ENCODE measurements at regions not wholly inside any gene's neighbourhood (a gene's known extent, or its start where the extent isn't known, plus 50 kb on each side); places are given as distances from the start of the nearest gene placed in this dataset.

DNA sequence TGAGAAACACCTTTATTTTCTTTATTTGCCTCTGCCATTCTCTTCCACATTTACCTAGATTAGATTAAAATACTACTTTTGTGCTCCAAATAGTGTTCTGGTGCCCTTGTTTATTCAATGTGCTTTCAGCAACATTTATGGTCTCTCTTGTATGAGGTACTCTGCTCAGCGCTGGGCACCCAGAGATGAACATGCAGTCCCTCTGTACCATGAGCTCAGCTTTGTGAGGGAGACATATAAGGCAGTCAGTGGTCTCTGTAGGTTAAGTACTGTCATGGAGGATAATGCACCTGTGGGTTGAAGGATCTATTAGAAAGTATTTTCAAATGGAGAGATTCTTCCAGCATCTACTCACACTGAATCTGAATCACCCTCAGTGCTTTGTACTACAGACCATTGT is 176.5 kb downstream of the TAF11L14 start:
- TF ChIP-seq, protein P1, sequence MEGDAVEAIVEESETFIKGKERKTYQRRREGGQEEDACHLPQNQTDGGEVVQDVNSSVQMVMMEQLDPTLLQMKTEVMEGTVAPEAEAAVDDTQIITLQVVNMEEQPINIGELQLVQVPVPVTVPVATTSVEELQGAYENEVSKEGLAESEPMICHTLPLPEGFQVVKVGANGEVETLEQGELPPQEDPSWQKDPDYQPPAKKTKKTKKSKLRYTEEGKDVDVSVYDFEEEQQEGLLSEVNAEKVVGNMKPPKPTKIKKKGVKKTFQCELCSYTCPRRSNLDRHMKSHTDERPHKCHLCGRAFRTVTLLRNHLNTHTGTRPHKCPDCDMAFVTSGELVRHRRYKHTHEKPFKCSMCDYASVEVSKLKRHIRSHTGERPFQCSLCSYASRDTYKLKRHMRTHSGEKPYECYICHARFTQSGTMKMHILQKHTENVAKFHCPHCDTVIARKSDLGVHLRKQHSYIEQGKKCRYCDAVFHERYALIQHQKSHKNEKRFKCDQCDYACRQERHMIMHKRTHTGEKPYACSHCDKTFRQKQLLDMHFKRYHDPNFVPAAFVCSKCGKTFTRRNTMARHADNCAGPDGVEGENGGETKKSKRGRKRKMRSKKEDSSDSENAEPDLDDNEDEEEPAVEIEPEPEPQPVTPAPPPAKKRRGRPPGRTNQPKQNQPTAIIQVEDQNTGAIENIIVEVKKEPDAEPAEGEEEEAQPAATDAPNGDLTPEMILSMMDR (IDR thresholded peaks at IDR 0.05): no peak
- TF ChIP-seq POLR2A (IDR thresholded peaks at IDR 0.05): no peak

Data from body of pancreas (tissue), 4 donors.